Breast epithelium (tissue), 3 donors: ENCODE measurements at regions not wholly inside any gene's neighbourhood (a gene's known extent, or its start where the extent isn't known, plus 50 kb on each side); places are given as distances from the start of the nearest gene placed in this dataset.

Experiments
- POLR2A ChIP-seq: fragments of 450-650 bp; IDR thresholded peaks from one replicate; pipeline ENCODE4 v1.6.1; 2016; ENCODE audit warnings: antibody characterized with exemption, mild to moderate bottlenecking, moderate library complexity
- POLR2AphosphoS5 ChIP-seq, 3 donors: sonication (generic); formaldehyde crosslinking; IDR thresholded peaks; one replicate each; pipeline ENCODE4 v1.6.1; 2017; ENCODE audit warnings: antibody characterized with exemption in 3 of 3
- TF ChIP-seq, protein P1 (sequence below), 3 donors: fragments of 450-650 bp; IDR thresholded peaks; one replicate each; pipeline ENCODE4 v1.5.1; 2016 to 2017; ENCODE audit warnings: antibody characterized with exemption in 3 of 3, mild to moderate bottlenecking in 3 of 3, moderate library complexity in 3 of 3

DNA sequence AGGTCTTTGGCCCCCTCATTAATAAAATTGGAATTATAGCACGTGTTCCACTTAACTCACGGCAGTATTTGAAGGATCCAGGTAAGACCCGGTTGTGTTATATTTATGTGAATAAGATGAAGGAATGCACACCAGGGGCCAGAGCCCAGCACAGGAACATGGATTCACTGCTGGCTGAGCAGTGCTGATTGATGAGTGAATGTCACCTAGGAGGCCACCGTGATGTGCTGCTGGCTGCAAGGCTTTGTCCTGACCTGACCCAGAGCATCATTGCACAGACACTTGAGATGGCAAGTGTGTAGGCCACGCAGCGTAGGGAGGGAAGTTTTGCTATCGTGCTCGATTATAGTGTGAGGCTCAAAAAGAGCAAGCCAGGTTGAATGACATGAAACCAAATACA is 350.7 kb upstream of the MGMT start:
- TF ChIP-seq, protein P1, sequence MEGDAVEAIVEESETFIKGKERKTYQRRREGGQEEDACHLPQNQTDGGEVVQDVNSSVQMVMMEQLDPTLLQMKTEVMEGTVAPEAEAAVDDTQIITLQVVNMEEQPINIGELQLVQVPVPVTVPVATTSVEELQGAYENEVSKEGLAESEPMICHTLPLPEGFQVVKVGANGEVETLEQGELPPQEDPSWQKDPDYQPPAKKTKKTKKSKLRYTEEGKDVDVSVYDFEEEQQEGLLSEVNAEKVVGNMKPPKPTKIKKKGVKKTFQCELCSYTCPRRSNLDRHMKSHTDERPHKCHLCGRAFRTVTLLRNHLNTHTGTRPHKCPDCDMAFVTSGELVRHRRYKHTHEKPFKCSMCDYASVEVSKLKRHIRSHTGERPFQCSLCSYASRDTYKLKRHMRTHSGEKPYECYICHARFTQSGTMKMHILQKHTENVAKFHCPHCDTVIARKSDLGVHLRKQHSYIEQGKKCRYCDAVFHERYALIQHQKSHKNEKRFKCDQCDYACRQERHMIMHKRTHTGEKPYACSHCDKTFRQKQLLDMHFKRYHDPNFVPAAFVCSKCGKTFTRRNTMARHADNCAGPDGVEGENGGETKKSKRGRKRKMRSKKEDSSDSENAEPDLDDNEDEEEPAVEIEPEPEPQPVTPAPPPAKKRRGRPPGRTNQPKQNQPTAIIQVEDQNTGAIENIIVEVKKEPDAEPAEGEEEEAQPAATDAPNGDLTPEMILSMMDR (IDR thresholded peaks at IDR 0.05), result no peak
- TF ChIP-seq POLR2AphosphoS5 (IDR thresholded peaks at IDR 0.05), result no peak
- no peak for TF ChIP-seq POLR2A
